ENCODE measurements at regions not wholly inside any gene's neighbourhood (a gene's known extent, or its start where the extent isn't known, plus 50 kb on each side); places are given as distances from the start of the nearest gene placed in this dataset.

DNA sequence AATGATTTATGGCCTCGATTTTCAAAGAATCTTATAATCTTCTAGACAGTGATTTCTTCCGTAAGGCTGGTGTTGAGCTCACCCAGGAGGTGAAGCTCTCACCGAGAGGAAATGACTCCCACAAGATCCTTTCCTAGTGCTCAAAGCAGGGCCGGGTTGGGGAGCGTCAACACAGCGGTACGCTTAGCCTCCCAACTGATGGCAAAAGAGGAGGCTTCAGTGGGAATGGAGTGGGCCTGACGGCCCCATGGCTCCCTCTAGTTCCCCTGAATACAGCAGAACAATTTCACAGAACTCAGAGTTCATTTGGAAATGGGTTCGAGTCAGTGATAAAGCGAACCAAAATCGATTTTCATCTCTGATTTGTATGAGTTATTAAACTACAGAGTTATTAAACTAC is 449.5 kb downstream of the KLF12 start:
- 93% methylated on average over 11 of the region's 11 CpGs for WGBS
- DNase-seq = no peak
- Histone ChIP-seq H3K27me3 (ENCODE audit: control insufficient read depth, insufficient read depth) (no peaks in the 10 kb centered on the region), H3K4me3 (ENCODE audit: low read length) (no peak overlapping the region), H3K9me3 (ENCODE audit: control insufficient read depth, low read length) (no peaks in the 10 kb centered on the region), H3K4me1 (ENCODE audit: control insufficient read depth, insufficient read depth, low read length) (peaks cover 2% of the 10 kb centered on the region), H3K27ac (ENCODE audit: low read length) (no peak overlapping the region)
- intact Hi-C loops (cut with DNase I) = no loop called here
- ATAC-seq = no peak

DNA sequence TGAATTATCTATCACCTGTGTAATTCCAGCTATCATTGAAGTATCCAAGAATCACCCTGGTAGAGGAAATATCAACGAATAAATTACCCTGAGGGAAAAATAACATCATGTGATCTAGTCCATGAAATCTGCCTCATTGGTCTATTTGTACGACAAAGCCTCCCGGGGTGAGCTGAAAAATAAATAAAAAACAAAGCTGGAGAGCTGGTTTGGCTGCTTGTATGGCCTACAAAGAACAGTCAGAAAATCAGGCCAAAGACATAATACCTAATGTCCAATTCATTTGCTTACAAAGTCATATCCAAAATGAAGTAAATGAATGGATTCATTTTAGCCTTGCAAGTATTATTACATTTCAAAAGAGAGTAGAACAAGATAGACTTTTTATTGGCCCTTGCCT is 449.9 kb downstream of the KLF12 start:
- no peak overlapping the region for H3K4me3 ChIP-seq (ENCODE audit: low read length)

DNA sequence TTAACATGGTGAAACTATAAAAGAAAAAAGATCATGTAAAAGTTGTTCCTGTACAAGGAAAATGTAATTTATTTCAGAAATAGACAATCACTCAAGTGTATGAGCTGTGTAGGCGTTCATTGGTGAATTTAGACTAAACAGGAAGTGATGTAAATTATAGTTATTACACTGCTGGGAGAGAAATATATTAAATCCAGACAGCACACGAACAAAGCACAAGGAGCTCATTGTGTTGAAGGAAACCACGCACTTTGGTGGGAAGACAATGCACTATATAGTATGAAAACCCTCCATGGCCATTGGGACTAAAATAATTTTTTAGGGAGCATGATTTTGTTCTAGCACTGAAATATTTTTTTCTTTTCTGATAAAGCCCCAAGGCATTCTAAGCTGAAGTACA is 450.5 kb downstream of the KLF12 start:
- H3K9me3 ChIP-seq (ENCODE audit: control insufficient read depth, low read length) = no peaks in the 10 kb centered on the region
- no peak for DNase-seq
- no peak for ATAC-seq
- no peaks in the 10 kb centered on the region for H3K27me3 ChIP-seq (ENCODE audit: control insufficient read depth, insufficient read depth)
- H3K27ac ChIP-seq (ENCODE audit: low read length) = no peak overlapping the region
- WGBS = 72% methylated on average over 3 of the region's 3 CpGs
- H3K4me1 ChIP-seq (ENCODE audit: control insufficient read depth, insufficient read depth, low read length) = peaks cover 2% of the 10 kb centered on the region
- no peak overlapping the region for H3K4me3 ChIP-seq (ENCODE audit: low read length)
- intact Hi-C loops (cut with DNase I) = no loop called here

More for the DNA sequence above, 449.9 kb downstream of the KLF12 start:
- DNase-seq (no peak), ATAC-seq (no peak)
- Histone ChIP-seq H3K27ac (ENCODE audit: low read length) (no peak overlapping the region), H3K9me3 (ENCODE audit: control insufficient read depth, low read length) (no peaks in the 10 kb centered on the region), H3K27me3 (ENCODE audit: control insufficient read depth, insufficient read depth) (no peaks in the 10 kb centered on the region), H3K4me1 (ENCODE audit: control insufficient read depth, insufficient read depth, low read length) (peaks cover 2% of the 10 kb centered on the region)
- intact Hi-C loops (cut with DNase I) = no loop called here
- 83% methylated on average over 3 of the region's 3 CpGs for WGBS

DNA sequence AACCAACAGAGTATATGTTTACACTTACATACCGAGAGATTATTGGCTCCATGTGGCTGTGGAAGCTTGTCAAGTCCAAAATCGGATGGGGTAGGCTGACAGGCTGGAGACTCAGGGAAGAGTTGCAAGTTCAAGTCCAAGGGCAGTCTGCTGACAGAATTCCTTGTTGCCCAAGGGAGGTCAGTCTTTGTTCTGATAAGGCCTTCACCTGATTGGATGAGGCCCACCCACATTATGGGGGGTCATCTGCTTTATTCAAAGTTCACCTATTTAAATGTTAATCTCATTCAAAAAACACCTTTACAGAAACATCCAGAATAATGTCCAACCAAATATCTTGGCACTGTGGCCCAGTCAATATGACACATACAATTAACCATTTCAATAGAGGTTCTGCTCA is 452.4 kb downstream of the KLF12 start:
- intact Hi-C loops (cut with DNase I) = no loop called here
- no peaks in the 10 kb centered on the region for H3K27me3 ChIP-seq (ENCODE audit: control insufficient read depth, insufficient read depth)
- no peak for DNase-seq
- no peak overlapping the region for H3K27ac ChIP-seq (ENCODE audit: low read length)
- 72% methylated on average over 2 of the region's 2 CpGs for WGBS
- H3K4me3 ChIP-seq (ENCODE audit: low read length) = no peak overlapping the region
- ATAC-seq = peak in 1 of 2 donors; percentile 22
- no peaks in the 10 kb centered on the region for H3K9me3 ChIP-seq (ENCODE audit: control insufficient read depth, low read length)
- H3K4me1 ChIP-seq (ENCODE audit: control insufficient read depth, insufficient read depth, low read length) = peaks cover 2% of the 10 kb centered on the region

DNA sequence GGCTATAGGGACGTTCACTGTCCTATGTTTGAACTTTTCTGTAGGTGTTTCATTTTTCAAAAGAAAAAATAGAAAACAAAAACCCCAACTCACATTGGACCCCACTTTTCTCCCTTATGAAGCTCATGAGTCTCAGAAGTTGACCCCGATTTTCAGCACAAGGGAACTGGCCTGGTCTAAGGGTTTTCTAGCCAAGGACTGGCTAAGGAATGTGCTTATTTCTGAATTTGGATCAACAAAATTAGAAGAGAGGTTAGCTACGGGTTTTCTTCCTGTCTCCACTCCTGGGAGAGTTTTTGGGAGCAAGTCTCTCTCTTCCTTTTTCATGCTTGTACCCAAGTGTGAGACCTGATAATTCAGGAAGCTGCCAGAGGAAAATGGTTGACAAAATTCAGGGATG is 453.2 kb downstream of the KLF12 start:
- peak in 1 of 2 donors; percentile 57 for ATAC-seq

DNA sequence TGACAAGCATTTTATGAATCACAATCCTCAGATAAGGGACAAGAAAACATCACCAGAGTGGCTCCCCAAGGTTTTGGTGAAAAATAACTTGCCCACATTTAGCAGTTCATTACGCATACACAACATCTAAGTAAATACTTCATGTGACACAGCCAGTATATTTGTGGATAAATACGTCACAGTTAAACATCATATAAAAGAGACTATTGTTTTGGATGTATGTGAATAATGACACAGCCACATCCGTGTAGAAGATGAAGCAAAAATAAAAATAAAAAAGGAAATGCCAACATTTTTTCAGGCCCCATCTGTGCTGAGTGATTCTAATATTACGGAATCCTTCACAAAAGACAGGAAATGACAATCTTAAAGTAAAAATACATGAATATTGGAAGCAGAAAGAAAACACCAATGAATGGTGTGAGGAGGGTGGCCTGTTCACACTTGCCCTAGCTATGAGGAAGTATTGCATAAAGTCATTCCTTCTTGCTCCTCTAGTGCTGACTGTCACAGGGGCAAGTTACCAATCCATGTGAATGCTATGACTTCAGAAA is 457.1 kb downstream of the KLF12 start:
- no peak overlapping the region for H3K27ac ChIP-seq (ENCODE audit: low read length)
- H3K4me3 ChIP-seq (ENCODE audit: low read length) = no peak overlapping the region
- H3K9me3 ChIP-seq (ENCODE audit: control insufficient read depth, low read length) = no peaks in the 10 kb centered on the region
- intact Hi-C loops (cut with DNase I) = no loop called here
- ATAC-seq (peak in 1 of 2 donors; percentile 42), DNase-seq (no peak)
- H3K4me1 ChIP-seq (ENCODE audit: control insufficient read depth, insufficient read depth, low read length) = peaks cover 2% of the 10 kb centered on the region
- WGBS = 44% methylated on average over 4 of the region's 4 CpGs
- H3K27me3 ChIP-seq (ENCODE audit: control insufficient read depth, insufficient read depth) = no peaks in the 10 kb centered on the region

More for the DNA sequence above, 453.2 kb downstream of the KLF12 start:
- H3K4me1 ChIP-seq (ENCODE audit: control insufficient read depth, insufficient read depth, low read length) = peaks cover 2% of the 10 kb centered on the region
- no peak overlapping the region for H3K4me3 ChIP-seq (ENCODE audit: low read length)
- intact Hi-C loops (cut with DNase I) = no loop called here
- H3K27me3 ChIP-seq (ENCODE audit: control insufficient read depth, insufficient read depth) = no peaks in the 10 kb centered on the region
- WGBS = 66% methylated on average over 3 of the region's 3 CpGs
- no peaks in the 10 kb centered on the region for H3K9me3 ChIP-seq (ENCODE audit: control insufficient read depth, low read length)
- no peak for DNase-seq
- no peak overlapping the region for H3K27ac ChIP-seq (ENCODE audit: low read length)

DNA sequence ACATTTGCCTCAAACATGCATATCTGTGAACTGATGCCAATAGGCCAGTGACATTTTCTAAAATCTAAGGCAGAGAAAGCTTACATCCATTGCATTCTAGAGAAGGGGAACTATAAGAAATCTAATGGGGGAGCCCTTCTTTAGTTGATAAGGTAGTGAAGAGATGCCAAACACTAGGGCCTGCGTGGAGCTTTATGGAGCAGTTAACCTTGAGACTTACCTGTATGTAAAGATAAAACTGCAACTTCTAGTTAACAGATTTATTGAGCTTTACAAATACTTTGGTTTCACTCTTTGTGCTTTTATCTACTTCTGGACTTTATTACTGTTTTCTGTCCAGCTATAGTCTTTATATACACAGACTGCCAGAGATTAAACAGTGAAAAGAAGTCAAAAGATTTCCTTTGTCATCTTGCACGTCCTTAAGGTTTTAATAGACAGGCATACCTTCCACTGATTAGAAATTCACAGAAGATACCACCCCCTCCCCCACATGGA is 457.6 kb downstream of the KLF12 start:
- H3K9me3 ChIP-seq (ENCODE audit: control insufficient read depth, low read length) = no peaks in the 10 kb centered on the region
- DNase-seq (no peak), ATAC-seq (no peak)
- H3K27me3 ChIP-seq (ENCODE audit: control insufficient read depth, insufficient read depth) = no peaks in the 10 kb centered on the region
- intact Hi-C loops (cut with DNase I) = no loop called here
- H3K27ac ChIP-seq (ENCODE audit: low read length) = no peak overlapping the region
- 66% methylated on average over 2 of the region's 2 CpGs for WGBS
- H3K4me1 ChIP-seq (ENCODE audit: control insufficient read depth, insufficient read depth, low read length) = peaks cover 2% of the 10 kb centered on the region
- no peak overlapping the region for H3K4me3 ChIP-seq (ENCODE audit: low read length)

DNA sequence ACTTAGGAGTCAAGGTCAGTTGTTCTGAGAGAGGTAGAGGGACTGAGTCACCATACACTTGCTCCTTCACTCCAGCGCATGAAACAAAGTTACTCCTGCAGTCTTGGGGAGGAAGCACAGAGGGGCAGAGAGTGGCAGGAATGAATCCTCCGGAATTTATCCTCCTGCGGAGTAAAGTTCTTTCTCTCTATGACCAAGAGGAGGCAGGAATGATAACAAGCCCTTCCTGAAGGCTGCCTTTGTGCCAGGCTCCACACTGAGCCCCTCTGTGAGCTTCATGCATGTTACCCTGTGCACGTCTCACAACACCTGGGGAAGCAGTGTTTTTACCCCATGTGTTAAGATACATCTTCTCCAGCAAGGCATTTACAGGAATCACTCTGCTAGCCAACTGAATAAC is 458.4 kb downstream of the KLF12 start:
- Histone ChIP-seq H3K4me3 (ENCODE audit: low read length) (no peak overlapping the region), H3K4me1 (ENCODE audit: control insufficient read depth, insufficient read depth, low read length) (no peaks in the 10 kb centered on the region), H3K27me3 (ENCODE audit: control insufficient read depth, insufficient read depth) (no peaks in the 10 kb centered on the region), H3K27ac (ENCODE audit: low read length) (no peak overlapping the region), H3K9me3 (ENCODE audit: control insufficient read depth, low read length) (no peaks in the 10 kb centered on the region)
- DNase-seq (no peak), ATAC-seq (no peak)
- 95% methylated on average over 4 of the region's 4 CpGs for WGBS
- intact Hi-C loops (cut with DNase I) = no loop called here

DNA sequence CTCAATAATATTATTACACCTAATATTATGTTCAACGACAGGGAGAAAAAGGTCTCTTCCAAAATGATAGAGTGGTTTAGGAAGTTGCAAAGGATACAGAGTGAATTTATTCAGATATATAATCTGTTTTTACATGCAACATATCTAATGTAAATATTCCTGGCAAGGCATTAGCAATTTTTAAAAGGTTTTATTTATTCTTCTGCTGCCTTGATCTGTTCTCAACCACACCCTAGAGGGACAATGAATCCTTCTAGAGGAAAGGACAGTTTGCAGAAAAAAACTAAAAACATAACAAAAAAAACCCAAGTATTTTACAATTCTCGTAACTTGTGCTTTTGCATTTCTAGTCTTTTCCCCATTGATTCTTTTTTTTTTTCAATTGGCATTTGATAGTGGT is 459.6 kb downstream of the KLF12 start:
- H3K4me1 ChIP-seq (ENCODE audit: control insufficient read depth, insufficient read depth, low read length) = no peaks in the 10 kb centered on the region
- no peak overlapping the region for H3K4me3 ChIP-seq (ENCODE audit: low read length)
- H3K9me3 ChIP-seq (ENCODE audit: control insufficient read depth, low read length) = no peaks in the 10 kb centered on the region
- intact Hi-C loops (cut with DNase I) = no loop called here
- WGBS = 80% methylated on average over 2 of the region's 2 CpGs
- no peak for ATAC-seq
- H3K27me3 ChIP-seq (ENCODE audit: control insufficient read depth, insufficient read depth) = no peaks in the 10 kb centered on the region
- H3K27ac ChIP-seq (ENCODE audit: low read length) = no peak overlapping the region
- DNase-seq = no peak

DNA sequence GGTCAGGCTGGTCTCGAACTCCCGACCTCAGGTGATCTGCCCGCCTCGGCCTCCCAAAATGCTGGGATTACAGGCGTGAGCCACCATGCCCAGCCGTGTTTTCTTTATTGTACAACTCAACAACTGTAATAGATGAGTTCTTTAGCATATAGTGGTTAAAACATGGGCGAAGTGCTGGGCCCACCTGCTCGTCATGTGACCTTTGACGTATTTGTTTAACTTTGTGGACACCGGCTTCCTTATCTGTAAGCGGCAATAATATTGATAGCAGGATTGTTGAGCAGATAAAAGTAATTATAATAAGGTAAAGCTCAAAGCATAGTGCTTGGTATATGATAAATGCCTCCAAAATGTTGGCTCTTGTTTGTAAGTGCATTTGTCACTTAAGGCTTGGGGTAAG is 460.3 kb downstream of the KLF12 start:
- DNase-seq (no peak), ATAC-seq (no peak)
- intact Hi-C loops (cut with DNase I) = no loop called here
- Histone ChIP-seq H3K9me3 (ENCODE audit: control insufficient read depth, low read length) (no peaks in the 10 kb centered on the region), H3K27me3 (ENCODE audit: control insufficient read depth, insufficient read depth) (no peaks in the 10 kb centered on the region), H3K4me1 (ENCODE audit: control insufficient read depth, insufficient read depth, low read length) (no peaks in the 10 kb centered on the region), H3K27ac (ENCODE audit: low read length) (no peak overlapping the region), H3K4me3 (ENCODE audit: low read length) (no peak overlapping the region)
- WGBS = 94% methylated on average over 11 of the region's 11 CpGs

DNA sequence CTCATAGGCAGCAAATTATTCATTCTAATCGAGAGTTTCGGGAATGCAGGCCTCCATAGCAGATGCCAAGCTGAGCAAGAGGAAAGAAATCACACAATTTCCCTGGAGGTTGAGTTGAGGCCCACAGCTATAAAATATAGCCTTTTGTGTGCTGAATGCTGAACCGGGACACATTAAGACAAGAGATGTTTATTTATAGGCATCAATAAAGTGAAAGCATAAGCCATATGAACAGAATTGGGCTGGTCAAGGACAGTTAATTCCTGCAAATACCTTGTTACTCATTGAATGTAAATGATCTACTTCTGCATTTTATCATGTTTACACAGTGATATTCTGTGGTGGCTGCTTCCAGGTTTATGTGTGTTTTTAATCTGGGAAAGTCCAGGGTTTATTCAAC is 461.7 kb downstream of the KLF12 start:
- no peak for ATAC-seq
- intact Hi-C loops (cut with DNase I) = no loop called here
- no peaks in the 10 kb centered on the region for H3K27me3 ChIP-seq (ENCODE audit: control insufficient read depth, insufficient read depth)
- DNase-seq = no peak
- H3K4me1 ChIP-seq (ENCODE audit: control insufficient read depth, insufficient read depth, low read length) = peaks cover 5% of the 10 kb centered on the region
- H3K4me3 ChIP-seq (ENCODE audit: low read length) = no peak overlapping the region
- 35% methylated on average over 3 of the region's 3 CpGs for WGBS
- no peaks in the 10 kb centered on the region for H3K9me3 ChIP-seq (ENCODE audit: control insufficient read depth, low read length)
- H3K27ac ChIP-seq (ENCODE audit: low read length) = no peak overlapping the region

DNA sequence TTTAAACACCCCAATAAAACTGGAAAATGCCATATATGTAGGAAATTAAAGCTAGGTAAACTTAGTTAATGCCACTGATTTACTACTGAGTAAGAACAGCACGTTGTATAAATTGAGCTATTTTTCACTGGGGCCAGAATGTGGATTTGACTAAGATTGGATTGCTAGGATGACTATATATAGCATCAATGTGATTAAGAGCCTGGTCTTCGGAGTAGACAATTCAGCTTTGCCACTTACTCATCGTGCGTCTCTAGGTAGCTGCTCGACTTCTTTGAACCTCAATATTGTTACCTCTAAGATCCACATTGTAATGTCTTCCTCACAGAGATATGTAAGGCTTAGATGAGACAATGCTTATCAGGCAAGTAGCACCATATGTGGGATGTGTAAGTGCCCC is 462.5 kb downstream of the KLF12 start:
- intact Hi-C loops (cut with DNase I) = no loop called here
- 91% methylated on average over 5 of the region's 5 CpGs for WGBS
- Histone ChIP-seq H3K27me3 (ENCODE audit: control insufficient read depth, insufficient read depth) (no peaks in the 10 kb centered on the region), H3K4me3 (ENCODE audit: low read length) (no peak overlapping the region), H3K27ac (ENCODE audit: low read length) (no peak overlapping the region), H3K9me3 (ENCODE audit: control insufficient read depth, low read length) (no peaks in the 10 kb centered on the region), H3K4me1 (ENCODE audit: control insufficient read depth, insufficient read depth, low read length) (peaks cover 5% of the 10 kb centered on the region)
- DNase-seq (no peak), ATAC-seq (no peak)

All from right cardiac atrium (tissue), 5 donors.